KMS-11 (cell line): ENCODE measurements at regions not wholly inside any gene's neighbourhood (a gene's known extent, or its start where the extent isn't known, plus 50 kb on each side); places are given as distances from the start of the nearest gene placed in this dataset.

Experiments
- H2AFZ ChIP-seq: fragments of 200-600 bp; sonication (generic); 2 replicates; pipeline ENCODE4 v1.6.1; 2016; ENCODE audit warnings: antibody characterized with exemption, mixed run types, low read depth
- H3K27ac ChIP-seq: fragments of 200-600 bp; sonication (generic); 2 replicates; pipeline ENCODE4 v1.6.1; 2016; ENCODE audit warnings: mild to moderate bottlenecking, mixed run types
- H3K27me3 ChIP-seq: fragments of 200-600 bp; sonication (generic); 2 replicates; pipeline ENCODE4 v1.6.1; 2017; ENCODE audit warnings: mild to moderate bottlenecking, low read depth, mixed run types, moderate library complexity; ENCODE audit not compliant: insufficient read depth
- H3K36me3 ChIP-seq: fragments of 200-600 bp; sonication (generic); 2 replicates; pipeline ENCODE4 v1.6.1; 2017; ENCODE audit warnings: mild to moderate bottlenecking, mixed run types; ENCODE audit not compliant: insufficient read depth
- H3K4me1 ChIP-seq: fragments of 200-600 bp; sonication (generic); 2 replicates; pipeline ENCODE4 v1.6.1; 2016; ENCODE audit warnings: mild to moderate bottlenecking, low read depth, mixed run types; ENCODE audit not compliant: poor library complexity, severe bottlenecking
- H3K4me2 ChIP-seq: fragments of 200-600 bp; sonication (generic); 2 replicates; pipeline ENCODE4 v1.7.0; 2016; ENCODE audit warnings: mild to moderate bottlenecking, mixed run types
- H3K4me3 ChIP-seq: fragments of 200-600 bp; sonication (generic); IDR thresholded peaks from 2 replicates; pipeline ENCODE4 v1.6.1; 2017; ENCODE audit warnings: low read depth, low read length, mixed read lengths; ENCODE audit not compliant: insufficient read depth
- H3K79me2 ChIP-seq: fragments of 200-600 bp; sonication (generic); 2 replicates; pipeline ENCODE4 v1.6.1; 2016; ENCODE audit warnings: low read depth, mixed run types; ENCODE audit not compliant: insufficient read depth
- H3K9ac ChIP-seq: fragments of 200-600 bp; sonication (generic); 2 replicates; pipeline ENCODE4 v1.6.1; 2016; ENCODE audit warnings: mild to moderate bottlenecking, mixed run types
- H4K20me1 ChIP-seq: fragments of 200-600 bp; sonication (generic); 2 replicates; pipeline ENCODE4 v1.6.1; 2016; ENCODE audit warnings: mild to moderate bottlenecking, mixed run types; ENCODE audit not compliant: insufficient read depth
- CTCF ChIP-seq: fragments of 200-600 bp; sonication (generic); conservative IDR thresholded peaks from 2 replicates; pipeline ENCODE4 v1.6.1; 2017; ENCODE audit warnings: low read depth, mild to moderate bottlenecking, antibody characterized with exemption, low read length, moderate library complexity, mixed read lengths

GRCh38 chr2:13725945-13726344 lies 906.6 kb upstream of the LRATD1 start:
- no peak overlapping the region for H2AFZ ChIP-seq
- H3K4me3 ChIP-seq = no peak overlapping the region
- no peaks in the 10 kb centered on the region for H3K79me2 ChIP-seq
- H3K4me2 ChIP-seq = no peak overlapping the region
- H3K36me3 ChIP-seq = no peaks in the 10 kb centered on the region
- H3K27me3 ChIP-seq = no peaks in the 10 kb centered on the region
- H3K9ac ChIP-seq = no peak overlapping the region
- no peaks in the 10 kb centered on the region for H4K20me1 ChIP-seq
- no peak for TF ChIP-seq CTCF
- no peaks in the 10 kb centered on the region for H3K4me1 ChIP-seq
- H3K27ac ChIP-seq = no peak overlapping the region

- Histone ChIP-seq H3K4me3 (no peak overlapping the region), H4K20me1 (no peaks in the 10 kb centered on the region), H3K27me3 (no peaks in the 10 kb centered on the region), H3K9ac (no peak overlapping the region), H3K36me3 (no peaks in the 10 kb centered on the region), H3K27ac (no peak overlapping the region), H3K79me2 (no peaks in the 10 kb centered on the region), H2AFZ (no peak overlapping the region), H3K4me2 (no peak overlapping the region), H3K4me1 (peaks cover 7% of the 10 kb centered on the region)
- no peak for TF ChIP-seq CTCF
These were observed 887.2 kb upstream of the LRATD1 start for GRCh38 chr2:13745330-13745729.

- Histone ChIP-seq H2AFZ (no peak overlapping the region), H3K27ac (no peak overlapping the region), H3K4me3 (no peak overlapping the region), H3K9ac (no peak overlapping the region), H3K27me3 (no peaks in the 10 kb centered on the region), H3K79me2 (no peaks in the 10 kb centered on the region), H3K4me1 (no peaks in the 10 kb centered on the region), H4K20me1 (no peaks in the 10 kb centered on the region), H3K36me3 (no peaks in the 10 kb centered on the region), H3K4me2 (no peak overlapping the region)
- TF ChIP-seq CTCF = no peak
These were observed 880.6 kb upstream of the LRATD1 start for GRCh38 chr2:13751955-13752354.

GRCh38 chr2:13758412-13758811 lies 874.1 kb upstream of the LRATD1 start:
- Histone ChIP-seq H4K20me1 (no peaks in the 10 kb centered on the region), H3K4me2 (no peak overlapping the region), H3K36me3 (no peaks in the 10 kb centered on the region), H3K27me3 (no peaks in the 10 kb centered on the region), H3K79me2 (no peaks in the 10 kb centered on the region), H3K4me3 (no peak overlapping the region), H2AFZ (no peak overlapping the region), H3K9ac (no peak overlapping the region), H3K4me1 (no peaks in the 10 kb centered on the region), H3K27ac (no peak overlapping the region)
- TF ChIP-seq CTCF = no peak

- no peak for TF ChIP-seq CTCF
- no peak overlapping the region for H3K27ac ChIP-seq
- H3K4me2 ChIP-seq = no peak overlapping the region
- no peaks in the 10 kb centered on the region for H3K79me2 ChIP-seq
- no peak overlapping the region for H2AFZ ChIP-seq
- H3K36me3 ChIP-seq = no peaks in the 10 kb centered on the region
- H4K20me1 ChIP-seq = no peaks in the 10 kb centered on the region
- H3K27me3 ChIP-seq = no peaks in the 10 kb centered on the region
- H3K4me1 ChIP-seq = peaks cover 5% of the 10 kb centered on the region
- no peak overlapping the region for H3K4me3 ChIP-seq
- H3K9ac ChIP-seq = no peak overlapping the region
These were observed 864.2 kb upstream of the LRATD1 start for GRCh38 chr2:13768274-13768673.
